ENCODE measurements at regions not wholly inside any gene's neighbourhood (a gene's known extent, or its start where the extent isn't known, plus 50 kb on each side); places are given as distances from the start of the nearest gene placed in this dataset.

DNA sequence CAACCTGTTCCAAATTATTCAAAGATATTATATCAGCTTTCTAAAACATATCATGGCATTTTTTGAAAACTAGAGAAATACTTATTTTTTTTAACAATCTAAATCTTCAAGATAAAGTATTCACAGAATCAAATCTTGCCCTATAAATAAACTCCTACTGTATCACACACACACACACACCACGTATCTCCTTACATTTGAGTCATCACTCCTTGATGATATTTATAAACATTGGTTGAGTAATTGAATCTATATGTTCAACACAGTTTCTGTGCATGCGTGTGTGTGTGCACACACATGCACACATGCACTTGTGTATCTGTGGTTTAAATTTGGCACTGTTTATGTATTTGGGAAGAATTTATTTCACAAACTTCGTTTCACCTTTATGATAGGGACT is 1716.4 kb downstream of the EFNA5 start:
- no peak for DNase-seq

DNA sequence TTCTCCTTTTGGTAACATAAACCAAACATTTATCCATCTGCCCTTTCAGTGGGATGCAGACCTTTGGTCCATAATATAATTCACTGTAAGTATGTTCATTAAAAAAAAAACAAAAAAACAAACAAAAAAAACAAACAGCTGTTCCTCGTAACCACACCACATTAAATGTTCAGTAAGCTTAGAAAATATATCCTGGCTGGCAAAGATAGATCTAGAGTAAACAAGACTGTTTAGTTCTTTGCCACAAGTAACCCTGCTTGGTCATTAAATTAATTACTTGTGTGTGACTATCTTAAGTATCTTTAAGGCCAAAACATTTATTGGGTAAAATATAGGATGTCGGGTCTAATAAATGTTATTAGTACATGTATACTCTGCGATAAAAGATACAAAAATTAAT is 1717.1 kb downstream of the EFNA5 start:
- no peak for DNase-seq

DNA sequence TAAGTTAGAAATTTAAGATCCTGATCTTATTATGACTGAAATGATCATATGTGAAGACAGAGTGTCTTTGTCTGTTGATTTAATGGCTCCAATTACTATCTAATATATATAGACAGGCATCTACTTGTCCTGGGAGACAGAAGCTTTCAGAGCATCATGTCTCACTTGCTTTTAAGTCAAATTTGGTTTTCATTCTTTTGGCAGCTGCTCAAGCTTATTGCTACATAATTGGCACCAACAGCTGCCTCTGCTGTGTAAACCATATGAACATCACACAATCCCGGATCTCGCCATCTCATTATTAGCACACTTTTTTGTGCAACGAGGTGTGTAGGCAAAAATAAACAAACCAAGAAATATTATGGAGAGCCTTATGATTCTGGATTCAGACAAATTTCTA is 1717.9 kb downstream of the EFNA5 start:
- DNase-seq = no peak

DNA sequence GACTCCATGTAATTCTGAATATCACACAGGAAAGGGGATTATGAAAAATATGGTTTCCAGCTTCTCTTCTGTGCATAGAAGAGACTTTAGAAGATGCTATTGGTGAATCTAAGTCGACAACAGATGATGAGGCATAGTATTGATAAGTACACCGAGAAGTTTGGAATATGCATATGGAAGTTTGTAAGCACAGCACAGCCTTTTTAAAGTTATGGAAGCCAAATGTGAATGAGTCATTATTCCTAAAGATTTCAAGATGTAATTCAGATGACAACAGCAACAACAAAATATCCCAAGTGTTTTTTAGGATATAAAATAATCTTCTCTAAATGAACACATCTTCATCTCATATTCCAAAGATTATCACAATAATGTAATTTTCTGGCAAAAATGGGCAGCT is 1723.3 kb downstream of the EFNA5 start:
- no peak for DNase-seq

DNA sequence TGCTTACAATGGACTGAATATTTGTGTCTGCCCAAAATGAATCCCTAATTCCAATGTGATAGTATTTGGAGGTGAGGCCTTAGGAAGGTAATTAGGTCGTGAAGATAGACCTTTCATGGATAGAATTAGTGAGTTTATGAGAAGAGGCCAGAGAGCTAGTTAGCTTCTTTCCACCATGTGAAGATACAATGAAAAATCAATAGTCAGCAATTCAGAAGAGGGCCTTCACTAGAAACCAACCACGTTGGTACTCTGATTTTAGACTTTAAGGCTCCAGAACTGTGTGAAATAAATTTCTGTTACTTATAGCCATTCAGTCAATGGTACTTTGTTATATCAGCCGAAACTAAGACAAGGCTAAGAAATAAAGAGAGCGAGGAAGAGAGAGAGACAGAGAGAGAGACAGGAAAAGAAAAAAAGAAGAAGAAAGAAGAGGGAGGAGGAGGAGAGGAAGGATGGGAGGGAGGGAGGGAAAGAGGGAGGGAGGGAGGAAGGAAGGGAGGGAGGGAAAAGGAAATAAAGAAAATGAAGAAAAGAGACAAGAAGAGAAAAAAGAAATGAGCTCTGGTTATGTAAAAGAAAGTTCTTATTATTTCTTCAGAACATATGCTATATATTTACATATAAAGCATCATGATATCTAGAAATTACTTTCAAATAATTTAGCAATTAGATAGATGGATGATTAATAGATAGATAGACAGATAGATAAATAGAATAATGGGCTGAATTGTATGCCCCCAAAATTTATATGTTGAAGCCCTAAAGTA is 1725.3 kb downstream of the EFNA5 start:
- no peak for DNase-seq

DNA sequence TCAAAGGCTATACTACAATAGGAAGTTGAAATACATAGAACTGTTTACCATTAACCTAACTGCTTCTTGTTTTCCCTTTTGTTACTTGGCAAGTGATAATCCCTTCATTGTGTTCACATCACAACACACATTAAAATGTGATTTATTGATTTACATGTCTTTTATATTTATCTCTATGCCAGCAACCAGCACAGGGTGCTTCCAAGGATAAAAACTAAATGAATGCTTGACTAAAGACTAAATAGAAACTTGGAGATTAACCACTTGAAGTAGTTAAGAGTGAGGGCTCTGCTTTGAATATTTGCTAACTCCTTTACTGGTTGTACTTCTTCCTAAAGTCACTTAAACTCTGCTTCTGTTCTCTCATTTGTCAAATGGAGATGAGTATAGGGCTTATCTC is 1730.6 kb downstream of the EFNA5 start:
- DNase-seq = no peak

DNA sequence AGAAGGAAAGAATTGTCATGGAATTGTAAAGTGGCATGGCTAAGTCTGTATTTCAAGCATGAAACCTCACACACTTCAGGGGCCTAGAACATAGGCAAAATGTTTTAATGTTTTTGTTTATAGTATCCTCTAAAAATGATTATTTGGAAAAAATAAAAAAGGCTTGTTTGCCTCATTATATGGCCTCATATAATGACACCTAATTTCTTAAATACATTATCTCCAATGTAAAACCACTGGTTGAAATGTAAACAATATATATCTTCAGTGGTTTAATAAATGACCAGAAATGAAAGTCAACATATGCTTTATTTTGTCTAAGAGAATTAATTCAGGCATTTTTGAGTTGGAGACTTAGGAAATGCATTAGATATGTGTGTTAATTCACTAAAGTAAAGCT is 1736.6 kb downstream of the EFNA5 start:
- no peak for DNase-seq

DNA sequence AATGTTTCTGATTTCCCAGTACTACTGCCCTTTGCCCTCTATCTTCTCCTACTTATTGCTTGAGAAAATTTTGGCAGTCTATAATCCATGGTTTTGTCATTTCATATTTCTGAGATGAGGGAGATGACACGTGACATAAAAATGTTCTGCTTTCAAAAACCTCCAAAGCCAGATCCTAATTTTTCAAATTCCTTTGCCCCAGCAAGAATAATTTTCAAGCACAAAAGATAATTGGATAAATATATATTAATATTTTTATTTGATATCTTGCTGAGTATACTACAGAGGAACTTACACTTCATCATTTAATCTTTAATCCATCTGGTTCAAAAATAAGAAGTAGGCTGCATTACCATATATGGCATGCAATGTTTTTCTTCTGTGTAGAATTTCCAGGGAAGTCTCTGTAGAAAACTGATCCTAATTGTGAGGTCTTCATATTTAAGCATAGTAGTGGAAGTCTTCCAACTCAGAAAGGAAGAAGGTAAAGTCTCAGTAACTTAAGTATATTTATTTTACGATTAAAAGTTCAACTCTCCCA is 1738.8 kb downstream of the EFNA5 start:
- no peak for DNase-seq

DNA sequence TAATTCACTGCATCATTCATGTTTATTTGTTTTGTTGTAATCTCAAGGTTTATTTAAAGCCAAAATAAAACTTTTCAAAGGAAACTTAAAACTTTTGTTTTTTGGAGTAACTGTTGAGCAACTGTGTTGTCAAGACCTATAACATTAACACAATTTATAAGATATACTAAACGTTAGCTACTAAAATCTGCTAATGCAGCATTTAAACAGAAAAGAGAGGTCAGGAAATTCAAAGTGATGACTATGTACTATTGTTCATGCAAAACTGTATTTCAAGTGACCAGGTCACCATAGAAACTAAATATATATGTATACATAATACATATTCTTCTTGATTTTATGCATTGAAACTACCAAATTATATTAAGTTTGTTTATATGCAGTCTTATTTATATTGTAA is 1740.9 kb downstream of the EFNA5 start:
- no peak for DNase-seq

DNA sequence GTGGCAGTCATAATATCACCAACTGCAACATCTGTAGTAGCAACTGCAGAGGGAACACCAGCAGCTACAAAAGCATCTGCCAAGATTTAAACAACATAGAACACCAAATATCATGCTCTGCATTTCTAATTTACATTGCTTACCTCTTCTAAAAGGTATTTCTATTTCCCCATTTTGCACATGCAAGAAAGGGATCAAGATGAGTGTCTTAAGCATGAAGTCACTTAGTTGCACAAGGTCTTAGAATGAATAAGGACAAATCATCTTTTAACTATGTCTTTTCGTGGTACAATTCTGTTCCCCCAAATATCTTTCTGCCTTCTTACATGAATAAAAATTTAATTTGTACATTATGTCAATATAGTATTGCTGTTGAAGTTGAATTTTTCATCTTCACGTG is 1746.4 kb downstream of the EFNA5 start:
- no peak for DNase-seq

DNA sequence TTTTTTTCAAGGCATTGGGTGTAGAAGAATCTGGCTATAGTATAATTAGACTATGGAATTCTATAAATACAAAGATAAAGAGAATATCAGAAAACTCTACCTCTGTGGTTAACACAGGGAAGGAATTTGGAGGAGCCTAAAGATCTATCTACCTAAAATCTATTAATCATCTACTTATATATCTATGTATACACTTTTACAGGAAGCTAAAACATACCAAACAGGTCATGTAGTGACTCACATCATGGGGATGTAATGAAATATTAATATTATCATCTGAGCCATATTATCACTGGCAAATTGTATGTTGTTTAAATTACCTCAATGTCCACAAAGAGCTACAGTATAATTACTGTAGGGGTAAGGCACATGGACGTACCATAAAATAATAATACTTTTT is 1748.2 kb downstream of the EFNA5 start:
- DNase-seq = no peak

DNA sequence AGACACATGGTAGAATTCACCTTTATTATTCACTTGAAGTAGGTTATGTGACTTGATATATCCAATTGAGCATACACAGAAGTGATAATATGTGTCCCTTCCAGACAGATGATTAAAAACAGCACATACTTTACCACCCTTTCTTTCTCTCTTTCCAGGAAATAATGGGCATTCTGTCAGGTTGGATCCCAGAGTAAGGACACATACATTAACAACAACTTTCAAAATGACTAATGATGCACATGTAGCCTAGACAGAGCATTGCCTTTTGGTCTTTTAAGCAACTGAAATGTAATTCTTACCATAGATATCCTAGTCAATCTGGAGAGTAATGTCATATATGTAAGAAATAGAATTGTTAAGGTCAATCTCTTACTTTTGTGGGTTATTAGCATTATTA is 1748.7 kb downstream of the EFNA5 start:
- DNase-seq = no peak

DNA sequence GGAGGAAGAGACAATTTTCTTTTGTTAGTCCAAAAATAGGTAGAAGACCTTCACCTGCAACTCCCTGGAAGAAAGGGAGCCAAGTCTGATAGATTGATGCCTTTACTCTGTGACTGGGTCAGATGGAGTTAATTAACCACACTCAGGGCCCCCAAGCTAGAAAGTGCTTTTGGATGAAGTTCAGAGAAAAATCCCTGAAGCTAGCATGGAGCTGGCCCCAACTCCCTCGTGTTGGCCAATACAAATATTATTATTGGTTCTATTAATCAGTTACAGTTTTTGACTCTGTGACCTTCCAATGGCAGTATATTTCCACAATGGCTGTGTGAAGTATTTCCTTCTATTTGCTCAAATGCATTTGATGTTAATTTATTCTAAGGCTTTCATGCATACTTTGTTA is 1753.5 kb downstream of the EFNA5 start:
- DNase-seq = no peak

DNA sequence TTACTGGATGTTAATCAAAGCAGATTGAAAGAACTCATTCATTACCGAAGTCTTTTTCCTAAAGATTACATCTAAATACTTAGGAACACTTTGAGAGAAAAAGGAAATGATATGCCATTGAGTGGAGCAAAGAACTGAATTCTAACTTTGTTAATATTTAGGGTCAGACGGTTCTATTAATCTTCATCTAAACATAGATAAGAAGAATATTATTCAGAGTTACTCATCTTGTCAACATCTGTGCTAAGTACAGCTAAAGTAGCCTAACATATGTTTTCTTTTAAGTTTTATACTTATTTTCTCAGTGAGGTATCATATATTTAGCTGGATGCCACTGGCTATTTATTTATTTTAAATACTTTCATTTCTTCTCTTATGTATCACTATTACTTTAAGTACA is 1763.7 kb downstream of the EFNA5 start:
- DNase-seq = no peak

DNA sequence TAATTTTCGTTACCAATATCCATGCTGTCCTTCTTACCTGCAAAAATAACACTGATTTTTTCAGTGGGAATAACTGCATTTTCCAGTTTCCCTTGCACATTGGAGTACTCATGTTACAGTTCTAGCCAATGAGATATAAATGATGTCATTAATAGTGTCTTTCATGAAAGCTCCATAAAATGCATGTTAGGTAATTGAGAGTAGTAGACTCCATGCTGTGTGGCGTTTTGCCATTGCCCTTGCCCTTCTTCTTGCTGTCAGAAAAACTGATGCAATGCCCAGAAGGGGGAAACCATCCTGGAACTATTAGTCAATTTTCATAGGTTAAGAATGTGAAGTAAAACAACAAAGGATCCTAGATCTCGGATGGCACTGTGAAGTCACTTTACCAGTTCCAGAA is 1765.3 kb downstream of the EFNA5 start:
- no peak for DNase-seq

DNA sequence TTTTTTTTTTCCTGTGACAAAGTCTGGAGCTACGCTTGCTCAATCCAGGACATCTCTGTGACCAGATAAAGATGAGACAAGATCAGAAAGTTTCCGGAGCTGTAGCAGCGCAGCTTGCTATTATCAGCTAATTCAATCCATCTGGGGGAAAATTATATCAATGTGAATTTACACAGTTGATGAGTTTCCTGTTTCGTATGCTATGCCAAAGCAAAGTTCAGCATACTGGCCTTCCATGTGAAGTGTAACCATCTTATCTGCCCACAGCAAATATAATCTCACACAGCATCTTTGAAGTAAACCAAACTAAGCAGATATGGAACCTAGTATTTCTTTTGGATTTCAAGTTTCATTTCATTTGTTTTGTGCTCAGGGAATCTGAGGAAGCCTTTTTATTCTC is 1767.7 kb downstream of the EFNA5 start:
- no peak for DNase-seq

DNA sequence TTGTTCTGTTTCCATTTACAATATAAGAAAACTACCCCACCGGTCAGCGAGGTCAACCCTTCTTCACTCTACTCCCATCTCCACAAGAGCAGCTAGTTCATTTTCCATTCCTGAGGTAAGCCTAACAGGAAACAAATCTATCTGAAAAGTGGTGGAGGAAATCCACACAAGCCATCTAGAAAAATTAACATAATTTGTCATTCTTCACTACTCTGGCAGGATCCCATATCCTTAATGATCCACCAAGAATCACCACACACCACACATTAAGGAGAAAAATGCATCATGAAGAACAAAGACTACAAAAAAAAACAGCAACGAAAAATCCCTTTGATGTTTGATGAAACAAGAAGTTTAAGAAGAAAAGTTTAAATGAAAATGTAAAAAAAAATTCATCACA is 1771.0 kb downstream of the EFNA5 start:
- DNase-seq = no peak

DNA sequence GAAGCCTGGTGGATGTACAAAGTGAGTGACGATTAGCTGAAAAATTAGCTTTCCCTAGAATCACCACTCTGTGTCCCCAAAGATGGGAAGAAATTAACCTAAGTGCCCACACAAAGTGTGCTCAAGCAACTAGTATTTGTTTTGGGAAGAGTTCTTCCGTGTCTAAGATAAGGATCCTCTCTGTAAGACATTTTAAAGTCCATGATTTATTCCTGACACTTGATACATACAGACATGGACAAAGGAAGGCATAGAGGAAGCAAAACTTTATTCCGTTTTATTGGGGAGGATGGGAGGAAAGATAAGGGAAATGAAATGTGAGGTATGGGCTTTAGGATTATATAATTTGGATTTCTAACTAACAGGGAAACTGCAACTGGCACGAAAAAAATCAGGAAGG is 1772.6 kb downstream of the EFNA5 start:
- DNase-seq = no peak

DNA sequence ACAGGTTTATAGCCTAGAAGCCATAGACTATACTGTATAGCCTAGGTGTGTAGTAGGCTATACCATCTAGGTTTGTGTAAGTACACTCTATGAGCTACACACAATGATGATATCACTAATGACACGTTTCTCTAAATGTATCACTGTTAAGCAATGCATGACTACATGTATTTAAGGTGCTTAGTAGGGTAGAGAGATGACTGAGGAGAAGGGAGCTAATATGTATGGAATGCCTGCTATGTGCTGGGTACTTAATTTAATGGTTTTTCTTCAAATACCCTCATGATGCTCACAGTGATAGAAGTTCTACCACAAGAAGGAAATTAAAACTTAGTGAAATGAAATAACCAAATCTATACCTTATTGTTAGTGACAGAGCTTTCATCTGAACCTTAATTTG is 1785.5 kb downstream of the EFNA5 start:
- no peak for DNase-seq

DNA sequence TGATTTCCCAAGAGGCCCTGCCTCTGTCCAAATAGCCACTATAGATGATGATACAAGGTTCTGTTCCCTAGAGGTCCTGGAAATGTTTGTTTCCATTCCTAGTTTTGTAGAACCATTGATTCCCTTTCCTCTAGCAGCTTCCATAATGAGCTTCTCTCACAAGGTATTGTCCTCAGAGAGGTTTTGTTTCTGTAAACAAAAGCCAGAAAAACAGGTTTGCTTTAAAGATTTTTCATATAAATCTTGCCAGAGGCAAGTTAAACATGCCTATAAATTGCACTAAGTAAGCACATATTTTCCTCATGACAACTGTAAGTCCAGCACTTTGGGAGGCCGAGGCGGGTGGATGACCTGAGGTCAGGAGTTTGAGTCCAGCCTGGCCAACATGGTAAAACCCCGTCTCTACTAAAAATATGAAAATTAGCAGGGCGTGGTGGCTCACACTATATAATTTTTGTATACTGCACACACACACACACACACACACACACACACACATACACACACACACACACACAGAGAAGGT is 1787.7 kb downstream of the EFNA5 start:
- no peak for DNase-seq

DNA sequence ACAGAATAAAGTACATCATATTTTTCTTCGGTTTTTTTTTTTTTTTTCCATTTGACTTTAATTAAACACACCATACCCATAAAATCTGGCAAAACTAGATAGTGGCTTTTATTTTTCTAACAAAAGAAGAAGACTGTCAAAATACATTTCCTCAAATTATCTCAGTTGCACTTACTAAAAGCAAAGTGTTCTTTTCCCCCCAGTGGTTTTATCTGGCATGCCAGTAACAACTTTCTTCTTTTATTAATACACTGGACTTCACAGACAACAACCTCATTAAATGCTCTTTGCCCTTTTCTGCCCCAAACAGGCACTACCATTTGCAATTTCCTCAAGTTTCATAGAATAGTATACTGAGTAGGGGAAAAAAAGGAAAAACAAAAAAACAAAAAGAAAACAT is 1792.3 kb downstream of the EFNA5 start:
- DNase-seq = no peak

DNA sequence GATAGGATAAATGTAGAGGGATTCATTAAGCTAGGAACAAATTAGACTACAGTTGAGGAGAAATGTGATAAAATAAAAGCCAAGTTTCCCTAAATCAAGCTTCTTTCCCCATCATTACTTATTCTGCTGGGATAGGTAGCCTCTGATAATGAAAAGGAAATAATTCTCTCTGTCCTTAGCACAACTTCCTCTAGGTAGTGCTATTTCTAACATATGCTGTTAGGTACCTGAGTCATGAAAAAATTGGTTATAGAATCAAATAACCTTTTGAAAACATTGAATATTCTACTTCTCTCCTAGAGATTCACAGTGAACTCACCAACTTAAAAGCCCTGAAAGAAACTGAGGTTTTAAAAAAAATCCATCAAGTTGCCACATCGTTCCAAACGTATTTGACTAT is 1793.1 kb downstream of the EFNA5 start:
- no peak for DNase-seq

DNA sequence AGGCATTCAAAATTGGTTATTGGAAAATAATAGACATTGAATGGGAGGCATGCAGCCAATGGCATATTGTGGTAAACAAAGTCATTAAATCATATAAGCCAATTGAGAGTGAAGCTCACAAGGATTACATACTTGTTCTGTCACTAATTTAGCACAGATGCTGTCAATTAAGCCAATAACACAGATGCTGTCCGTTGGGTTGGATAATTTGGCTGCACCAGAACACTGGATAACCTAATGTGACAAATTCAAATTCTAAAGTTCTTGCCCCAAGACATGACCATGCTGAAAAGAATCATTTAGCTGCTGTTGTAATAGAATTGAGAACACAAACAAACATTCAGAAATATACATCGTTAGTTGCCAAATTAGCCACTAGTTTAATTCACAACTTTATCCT is 1796.4 kb downstream of the EFNA5 start:
- no peak for DNase-seq

DNA sequence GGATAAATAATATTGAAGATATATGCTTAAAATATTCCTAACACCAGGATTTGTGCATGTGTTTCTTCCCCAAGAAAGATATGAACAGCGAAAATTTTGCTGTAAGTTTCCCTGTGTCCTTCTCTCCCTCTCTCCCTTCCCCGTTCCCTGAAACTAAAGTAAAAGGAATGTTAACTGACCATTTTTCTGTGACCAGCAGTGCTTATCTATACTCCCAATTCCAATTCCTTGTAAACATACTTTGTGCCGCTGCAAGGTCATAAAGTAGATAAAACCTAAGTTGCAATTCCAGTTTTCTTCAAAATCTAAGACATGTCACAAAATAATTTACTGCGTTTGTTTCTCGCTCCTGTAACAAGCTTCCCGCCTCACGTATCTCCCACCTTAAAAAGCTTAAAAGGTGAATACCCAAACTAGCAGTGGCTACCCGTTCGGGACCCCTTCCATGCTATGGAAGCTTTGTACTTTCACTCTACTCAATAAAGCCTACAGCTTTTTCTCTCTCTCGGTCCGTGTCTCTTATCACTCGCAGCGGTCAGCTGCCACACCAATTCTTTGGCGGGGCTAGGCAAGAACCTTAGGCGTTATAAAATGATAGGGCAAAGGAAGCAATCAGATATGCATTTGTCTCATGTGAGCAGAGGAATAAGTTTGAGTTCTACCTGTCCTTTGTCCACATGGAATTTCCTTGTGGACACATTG is 1798.0 kb downstream of the EFNA5 start:
- DNase-seq = no peak
